ENCODE measurements at regions not wholly inside any gene's neighbourhood (a gene's known extent, or its start where the extent isn't known, plus 50 kb on each side); places are given as distances from the start of the nearest gene placed in this dataset.

GRCh38 chr13:111992911-111993310, 74.0 kb upstream of the SOX1 start:
- TF ChIP-seq EZH2 (IDR thresholded peaks at IDR 0.05; ENCODE audit: borderline replicate concordance, insufficient read depth, low read depth, low read length, poor library complexity, severe bottlenecking) (no peak), CTCF (IDR thresholded peaks at IDR 0.05) (no peak)
- ATAC-seq (ENCODE audit: low read depth) (no peak), DNase-seq (no peak)
- no peak overlapping the region for H3K27ac Mint-ChIP-seq
- Histone ChIP-seq H3K4me1 (ENCODE audit: control insufficient read depth in 2 of 2, insufficient read depth in 2 of 2, low read length in 2 of 2) (no peaks in the 10 kb centered on the region), H4K20me1 (ENCODE audit: control insufficient read depth, insufficient read depth, low read length, poor library complexity, severe bottlenecking) (no peaks in the 10 kb centered on the region), H3K4me2 (replicated peaks; ENCODE audit: low read depth, low read length, poor library complexity, severe bottlenecking) (no peak overlapping the region), H3K27ac (ENCODE audit: low read length in 2 of 2) (no peak overlapping the region), H3K27me3 (replicated peaks in 1 of 4; ENCODE audit: control extremely low read depth in 1 of 4, control insufficient read depth in 3 of 4, insufficient read depth in 4 of 4, low read length in 3 of 4) (no peaks in the 10 kb centered on the region), H3K9me3 (ENCODE audit: control extremely low read depth in 1 of 3, control insufficient read depth in 2 of 3, insufficient read depth in 1 of 3, low read length in 2 of 3) (peaks cover 0 to 9% (median 9%) of the 10 kb centered on the region in 3 donors), H3K4me3 (ENCODE audit: control extremely low read depth in 1 of 5, extremely low read depth in 1 of 5, insufficient read depth in 1 of 5, low read depth in 2 of 5, low read length in 4 of 5) (no peak overlapping the region), H2AFZ (ENCODE audit: insufficient read depth, low read depth, low read length, poor library complexity, severe bottlenecking) (no peak overlapping the region), H3K79me2 (ENCODE audit: control insufficient read depth, insufficient read depth, low read length) (no peaks in the 10 kb centered on the region), H3K36me3 (replicated peaks in 1 of 2; ENCODE audit: control extremely low read depth in 1 of 2, control insufficient read depth in 1 of 2, extremely low read depth in 1 of 2, insufficient read depth in 2 of 2, low read length in 1 of 2) (no peaks in the 10 kb centered on the region), H3K9ac (ENCODE audit: low read length) (no peak overlapping the region)
- no peak overlapping the region for H3K4me3 Mint-ChIP-seq
- ChIA-PET CTCF (no interaction called here), POLR2A (no interaction called here)
- peaks cover 11% of the 10 kb centered on the region for H3K9me3 Mint-ChIP-seq (ENCODE audit: insufficient read depth)
- intact Hi-C loops (cut with micrococcal nuclease): no loop called here
- H3K27me3 Mint-ChIP-seq: peaks cover 2% of the 10 kb centered on the region
- H3K4me1 Mint-ChIP-seq: no peaks in the 10 kb centered on the region

GRCh38 chr13:111993691-111994090, 73.3 kb upstream of the SOX1 start:
- H3K4me2 ChIP-seq (replicated peaks; ENCODE audit: low read depth, low read length, poor library complexity, severe bottlenecking): no peak overlapping the region
- H3K9me3 Mint-ChIP-seq (ENCODE audit: insufficient read depth): peaks cover 10% of the 10 kb centered on the region
- no peak overlapping the region for H3K4me3 ChIP-seq (ENCODE audit: control extremely low read depth in 1 of 5, extremely low read depth in 1 of 5, insufficient read depth in 1 of 5, low read depth in 2 of 5, low read length in 4 of 5)
- ChIA-PET CTCF (no interaction called here), POLR2A (no interaction called here)
- H4K20me1 ChIP-seq (ENCODE audit: control insufficient read depth, insufficient read depth, low read length, poor library complexity, severe bottlenecking): no peaks in the 10 kb centered on the region
- H3K9ac ChIP-seq (ENCODE audit: low read length): no peak overlapping the region
- no peak overlapping the region for H2AFZ ChIP-seq (ENCODE audit: insufficient read depth, low read depth, low read length, poor library complexity, severe bottlenecking)
- no peak overlapping the region for H3K27ac ChIP-seq (ENCODE audit: low read length in 2 of 2)
- no peaks in the 10 kb centered on the region for H3K79me2 ChIP-seq (ENCODE audit: control insufficient read depth, insufficient read depth, low read length)
- H3K4me1 ChIP-seq (ENCODE audit: control insufficient read depth in 2 of 2, insufficient read depth in 2 of 2, low read length in 2 of 2): no peaks in the 10 kb centered on the region
- no peaks in the 10 kb centered on the region for H3K36me3 ChIP-seq (replicated peaks in 1 of 2; ENCODE audit: control extremely low read depth in 1 of 2, control insufficient read depth in 1 of 2, extremely low read depth in 1 of 2, insufficient read depth in 2 of 2, low read length in 1 of 2)
- H3K27ac Mint-ChIP-seq: no peak overlapping the region
- DNase-seq: no peak
- intact Hi-C loops (cut with micrococcal nuclease): no loop called here
- H3K9me3 ChIP-seq (ENCODE audit: control extremely low read depth in 1 of 3, control insufficient read depth in 2 of 3, insufficient read depth in 1 of 3, low read length in 2 of 3): peaks cover 0 to 9% (median 9%) of the 10 kb centered on the region in 3 donors
- H3K27me3 ChIP-seq (replicated peaks in 1 of 4; ENCODE audit: control extremely low read depth in 1 of 4, control insufficient read depth in 3 of 4, insufficient read depth in 4 of 4, low read length in 3 of 4): no peaks in the 10 kb centered on the region
- no peak overlapping the region for H3K4me3 Mint-ChIP-seq
- whole genome bisulfite sequencing (ENCODE audit: insufficient coverage): 60% methylated on average over 2 of the region's 3 CpGs
- ATAC-seq (ENCODE audit: low read depth): no peak
- H3K4me1 Mint-ChIP-seq: no peaks in the 10 kb centered on the region
- TF ChIP-seq CTCF (IDR thresholded peaks at IDR 0.05): no peak
- no peak for TF ChIP-seq EZH2 (IDR thresholded peaks at IDR 0.05; ENCODE audit: borderline replicate concordance, insufficient read depth, low read depth, low read length, poor library complexity, severe bottlenecking)
- H3K27me3 Mint-ChIP-seq: peaks cover 4% of the 10 kb centered on the region

Data from B cell (primary cell).